Right atrium auricular region (tissue), 2 donors: ENCODE measurements at regions not wholly inside any gene's neighbourhood (a gene's known extent, or its start where the extent isn't known, plus 50 kb on each side); places are given as distances from the start of the nearest gene placed in this dataset.

Source experiments
- DNase-seq: peaks from one replicate; pipeline ENCODE4 v3.0.0-alpha.2; 2019; ENCODE audit warnings: low spot score
- H3K27ac ChIP-seq, 2 donors: fragments of 200-600 bp; sonication (generic); 1 replicate in 1 of 2; 2 replicates in 1 of 2; pipeline ENCODE4 v1.5.1; 2016 to 2019
- H3K27me3 ChIP-seq, 2 donors: fragments of 200-600 bp; sonication (generic); one replicate each; pipeline versions ENCODE4 v1.5.1 to v1.6.0; 2017 to 2019
- H3K36me3 ChIP-seq: fragments of 200-600 bp; sonication (generic); one replicate; pipeline ENCODE4 v1.5.1; 2016
- H3K4me1 ChIP-seq, 2 donors: fragments of 200-600 bp; sonication (generic); one replicate each; pipeline versions ENCODE4 v1.5.1 to v1.6.0; 2017 to 2019
- H3K4me3 ChIP-seq, 2 donors: fragments of 200-600 bp; sonication (generic); 1 replicate in 1 of 2; 2 replicates in 1 of 2; pipeline ENCODE4 v1.5.1; 2017 to 2019; ENCODE audit warnings: mild to moderate bottlenecking in 1 of 2, moderate library complexity in 1 of 2
- H3K9me3 ChIP-seq, 2 donors: fragments of 200-600 bp; sonication (generic); one replicate each; pipeline ENCODE4 v1.5.1; 2019
- TF ChIP-seq, protein P1 (sequence below), 2 donors: fragments of 200-600 bp; sonication (generic); IDR thresholded peaks; one replicate each; pipeline ENCODE4 v1.5.1; 2019; ENCODE audit warnings: antibody characterized with exemption in 2 of 2

DNA sequence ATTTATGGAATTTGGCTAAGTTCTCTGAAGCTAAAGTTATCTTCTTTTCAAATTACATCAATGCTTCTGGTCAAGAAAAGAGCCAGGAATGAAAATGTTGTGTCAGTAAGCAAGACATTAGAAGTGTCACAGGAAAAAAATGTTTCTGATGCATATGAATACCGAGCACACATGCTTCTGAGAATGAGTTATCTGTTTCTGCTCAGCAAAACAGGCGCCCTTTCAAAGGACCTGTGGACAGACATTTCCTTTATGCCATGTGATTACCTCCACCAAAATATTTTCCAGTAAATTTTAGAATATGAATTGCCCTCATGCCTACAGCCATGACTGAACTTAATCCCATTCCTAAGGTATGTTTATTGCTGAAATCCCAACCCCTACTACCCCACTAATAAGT is 55.4 kb upstream of the RNF180 start:
- no peak for DNase-seq
- Histone ChIP-seq H3K4me3 (no peak overlapping the region), H3K4me1 (no peaks in the 10 kb centered on the region), H3K27ac (no peak overlapping the region), H3K9me3 (peaks cover 0 to 12% of the 10 kb centered on the region in 2 donors), H3K36me3 (no peaks in the 10 kb centered on the region), H3K27me3 (no peaks in the 10 kb centered on the region)
- TF ChIP-seq, protein P1, sequence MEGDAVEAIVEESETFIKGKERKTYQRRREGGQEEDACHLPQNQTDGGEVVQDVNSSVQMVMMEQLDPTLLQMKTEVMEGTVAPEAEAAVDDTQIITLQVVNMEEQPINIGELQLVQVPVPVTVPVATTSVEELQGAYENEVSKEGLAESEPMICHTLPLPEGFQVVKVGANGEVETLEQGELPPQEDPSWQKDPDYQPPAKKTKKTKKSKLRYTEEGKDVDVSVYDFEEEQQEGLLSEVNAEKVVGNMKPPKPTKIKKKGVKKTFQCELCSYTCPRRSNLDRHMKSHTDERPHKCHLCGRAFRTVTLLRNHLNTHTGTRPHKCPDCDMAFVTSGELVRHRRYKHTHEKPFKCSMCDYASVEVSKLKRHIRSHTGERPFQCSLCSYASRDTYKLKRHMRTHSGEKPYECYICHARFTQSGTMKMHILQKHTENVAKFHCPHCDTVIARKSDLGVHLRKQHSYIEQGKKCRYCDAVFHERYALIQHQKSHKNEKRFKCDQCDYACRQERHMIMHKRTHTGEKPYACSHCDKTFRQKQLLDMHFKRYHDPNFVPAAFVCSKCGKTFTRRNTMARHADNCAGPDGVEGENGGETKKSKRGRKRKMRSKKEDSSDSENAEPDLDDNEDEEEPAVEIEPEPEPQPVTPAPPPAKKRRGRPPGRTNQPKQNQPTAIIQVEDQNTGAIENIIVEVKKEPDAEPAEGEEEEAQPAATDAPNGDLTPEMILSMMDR (IDR thresholded peaks at IDR 0.05) = no peak

DNA sequence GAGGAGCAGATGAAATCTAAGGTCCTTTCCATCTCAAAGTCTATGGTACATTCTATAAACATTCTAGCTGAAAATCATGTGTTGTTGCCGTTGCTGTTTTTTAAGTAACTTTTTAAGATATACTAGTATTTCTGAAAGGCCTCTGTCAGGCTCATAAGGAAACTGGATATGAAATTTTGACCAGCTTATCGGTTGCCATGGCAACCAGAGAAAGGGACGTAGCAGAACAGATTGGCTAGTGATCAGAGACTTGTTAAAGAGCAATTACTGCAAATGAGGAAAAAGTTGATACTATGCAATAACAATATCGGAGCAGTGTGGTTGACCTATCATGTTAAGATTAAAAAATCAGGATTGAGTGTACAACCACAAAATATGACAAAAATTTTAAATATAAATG is 57.0 kb upstream of the RNF180 start:
- Histone ChIP-seq H3K27me3 (no peaks in the 10 kb centered on the region), H3K4me1 (no peaks in the 10 kb centered on the region), H3K36me3 (no peaks in the 10 kb centered on the region), H3K27ac (no peak overlapping the region), H3K4me3 (no peak overlapping the region), H3K9me3 (peaks cover 0 to 14% of the 10 kb centered on the region in 2 donors)
- TF ChIP-seq, protein P1 (IDR thresholded peaks at IDR 0.05) = no peak
- DNase-seq = no peak

DNA sequence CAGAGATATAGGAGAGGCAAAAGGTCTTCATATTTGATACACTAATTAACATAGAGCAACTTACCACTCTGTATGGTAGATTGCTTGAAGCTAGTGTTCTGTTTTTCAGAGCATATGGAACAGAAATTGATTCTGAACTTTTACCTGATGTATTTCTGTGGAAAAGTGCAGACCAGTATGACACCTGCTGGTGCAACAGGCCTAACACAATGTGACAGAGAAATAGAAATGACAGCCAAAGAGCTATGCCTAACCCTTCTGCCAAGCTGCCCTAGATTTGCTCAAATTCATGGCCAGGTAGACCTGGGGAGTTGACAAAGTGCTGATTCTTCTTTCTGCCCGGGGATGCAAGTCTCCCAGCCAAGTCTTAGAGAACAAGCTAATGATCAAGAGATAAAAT is 65.4 kb upstream of the RNF180 start:
- TF ChIP-seq, protein P1 (IDR thresholded peaks at IDR 0.05) = no peak
- H3K27ac ChIP-seq = no peak overlapping the region
- H3K4me3 ChIP-seq = no peak overlapping the region
- H3K27me3 ChIP-seq = no peaks in the 10 kb centered on the region
- no peak for DNase-seq
- peaks cover 0 to 2% of the 10 kb centered on the region in 2 donors for H3K9me3 ChIP-seq
- no peaks in the 10 kb centered on the region for H3K4me1 ChIP-seq
- H3K36me3 ChIP-seq = no peaks in the 10 kb centered on the region

- Histone ChIP-seq H3K9me3 (no peaks in the 10 kb centered on the region), H3K27ac (no peak overlapping the region), H3K4me1 (no peaks in the 10 kb centered on the region), H3K27me3 (no peaks in the 10 kb centered on the region), H3K36me3 (no peaks in the 10 kb centered on the region), H3K4me3 (no peak overlapping the region)
- no peak for DNase-seq
- TF ChIP-seq, protein P1 (IDR thresholded peaks at IDR 0.05) = no peak
Observed at GRCh38 chr5:64096771-64097170, 68.9 kb upstream of the RNF180 start.

DNA sequence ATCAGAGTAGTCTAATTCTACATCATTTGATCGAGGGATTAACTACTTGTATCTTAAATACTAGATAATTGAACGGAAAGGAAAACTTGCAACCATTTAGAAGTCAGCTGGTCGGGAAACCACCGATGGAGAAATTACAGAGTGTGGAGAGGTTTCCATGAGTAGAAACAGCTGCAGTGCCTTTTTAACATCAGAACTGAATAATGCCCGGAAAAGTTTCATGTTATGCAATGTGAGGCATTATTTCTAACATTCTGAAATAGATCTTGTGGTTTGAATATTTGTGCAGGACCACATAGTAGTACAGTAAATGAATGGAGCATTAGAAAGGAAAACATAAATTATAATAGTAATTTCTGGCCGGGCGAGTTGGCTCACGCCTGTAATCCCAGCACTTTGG is 88.1 kb upstream of the RNF180 start:
- Histone ChIP-seq H3K9me3 (no peaks in the 10 kb centered on the region), H3K36me3 (no peaks in the 10 kb centered on the region), H3K4me1 (no peaks in the 10 kb centered on the region), H3K27ac (no peak overlapping the region), H3K4me3 (no peak overlapping the region), H3K27me3 (no peaks in the 10 kb centered on the region)
- no peak for DNase-seq
- TF ChIP-seq, protein P1 (IDR thresholded peaks at IDR 0.05) = no peak

- Histone ChIP-seq H3K9me3 (no peaks in the 10 kb centered on the region), H3K27me3 (no peaks in the 10 kb centered on the region), H3K4me3 (no peak overlapping the region), H3K36me3 (no peaks in the 10 kb centered on the region), H3K27ac (no peak overlapping the region), H3K4me1 (no peaks in the 10 kb centered on the region)
- DNase-seq = no peak
- TF ChIP-seq, protein P1 (IDR thresholded peaks at IDR 0.05) = peak; percentile 19 to 70
Observed at GRCh38 chr5:64074533-64074932, 91.1 kb upstream of the RNF180 start.
